Lower leg skin (tissue), 4 donors: ENCODE measurements at regions not wholly inside any gene's neighbourhood (a gene's known extent, or its start where the extent isn't known, plus 50 kb on each side); places are given as distances from the start of the nearest gene placed in this dataset.

ENCODE experiments used
- DNase-seq, 2 donors: peaks; one replicate each; pipeline ENCODE4 v3.0.0-alpha.2; 2019; ENCODE audit warnings: low spot score in 2 of 2
- H3K4me3 ChIP-seq: fragments of 200-600 bp; sonication (generic); 2 replicates; pipeline ENCODE4 v1.5.1; 2017; ENCODE audit warnings: mild to moderate bottlenecking, low read depth; ENCODE audit not compliant: poor library complexity, severe bottlenecking
- POLR2A ChIP-seq, 2 donors: fragments of 450-650 bp; IDR thresholded peaks; one replicate each; pipeline ENCODE4 v1.6.1; 2016 to 2017; ENCODE audit warnings: antibody characterized with exemption in 2 of 2, mild to moderate bottlenecking in 1 of 2, moderate library complexity in 1 of 2
- WGBS, 2 donors: methylation state at CpG; one replicate each; pipeline ENCODE4 v1.1.5; 2018; 5-methylcytosine and 5-hydroxymethylcytosine counted together
- intact Hi-C: fragments of 100-400 bp; cut with DNase I; formaldehyde crosslinking; loops from one replicate; pipeline ENCODE4 v1.15.0; 2023; ENCODE audit warnings: low total_unique reads
- TF ChIP-seq, protein P1 (sequence below), 3 donors: fragments of 450-650 bp; IDR thresholded peaks; one replicate each; pipeline ENCODE4 v1.5.1; 2016; ENCODE audit warnings: antibody characterized with exemption in 3 of 3, mild to moderate bottlenecking in 3 of 3, moderate library complexity in 2 of 3

DNA sequence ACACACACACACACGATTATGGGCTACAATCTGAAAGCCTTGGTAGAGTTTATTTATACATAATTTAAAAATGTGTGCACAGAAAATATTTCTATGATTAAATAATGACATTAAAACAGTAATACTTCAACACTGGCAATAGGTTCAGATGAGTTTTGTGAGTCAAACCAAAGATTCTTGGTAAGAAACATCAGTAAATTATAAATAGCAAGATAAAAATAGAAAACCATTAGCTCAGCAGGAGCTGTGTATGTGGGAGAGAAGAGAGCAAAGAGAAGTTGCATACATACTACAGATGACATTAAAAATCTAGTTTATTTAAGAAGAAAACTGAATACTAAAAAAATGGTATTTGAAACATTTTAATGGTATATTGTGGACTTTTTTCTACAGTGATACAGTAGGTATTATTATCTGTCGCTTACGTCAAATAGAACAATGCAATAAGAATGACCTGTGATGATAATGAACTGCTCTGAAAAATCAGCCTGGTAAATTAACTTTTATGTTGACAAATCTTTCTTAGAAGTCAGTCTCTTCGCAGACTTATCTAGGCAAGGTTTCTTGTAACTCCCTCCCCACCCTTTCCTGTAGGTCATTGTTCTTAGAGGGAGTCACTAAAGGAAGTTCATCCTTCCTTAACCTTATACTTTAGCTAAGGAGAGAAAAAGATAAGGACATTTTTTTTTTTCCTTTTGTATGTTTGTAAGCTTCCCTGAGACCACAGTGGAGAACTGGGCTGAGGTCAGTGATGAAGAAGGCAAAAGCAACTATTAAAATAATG is 149.3 kb downstream of the GJA1 start:
- intact Hi-C loops, result no loop called here
- no peak for DNase-seq
- WGBS, 2 donors, result 77 to 82% methylated on average over 4 of the region's 4 CpGs
- TF ChIP-seq, protein P1, sequence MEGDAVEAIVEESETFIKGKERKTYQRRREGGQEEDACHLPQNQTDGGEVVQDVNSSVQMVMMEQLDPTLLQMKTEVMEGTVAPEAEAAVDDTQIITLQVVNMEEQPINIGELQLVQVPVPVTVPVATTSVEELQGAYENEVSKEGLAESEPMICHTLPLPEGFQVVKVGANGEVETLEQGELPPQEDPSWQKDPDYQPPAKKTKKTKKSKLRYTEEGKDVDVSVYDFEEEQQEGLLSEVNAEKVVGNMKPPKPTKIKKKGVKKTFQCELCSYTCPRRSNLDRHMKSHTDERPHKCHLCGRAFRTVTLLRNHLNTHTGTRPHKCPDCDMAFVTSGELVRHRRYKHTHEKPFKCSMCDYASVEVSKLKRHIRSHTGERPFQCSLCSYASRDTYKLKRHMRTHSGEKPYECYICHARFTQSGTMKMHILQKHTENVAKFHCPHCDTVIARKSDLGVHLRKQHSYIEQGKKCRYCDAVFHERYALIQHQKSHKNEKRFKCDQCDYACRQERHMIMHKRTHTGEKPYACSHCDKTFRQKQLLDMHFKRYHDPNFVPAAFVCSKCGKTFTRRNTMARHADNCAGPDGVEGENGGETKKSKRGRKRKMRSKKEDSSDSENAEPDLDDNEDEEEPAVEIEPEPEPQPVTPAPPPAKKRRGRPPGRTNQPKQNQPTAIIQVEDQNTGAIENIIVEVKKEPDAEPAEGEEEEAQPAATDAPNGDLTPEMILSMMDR (IDR thresholded peaks at IDR 0.05), result no peak
- TF ChIP-seq POLR2A (IDR thresholded peaks at IDR 0.05), result no peak
- no peak overlapping the region for H3K4me3 ChIP-seq

DNA sequence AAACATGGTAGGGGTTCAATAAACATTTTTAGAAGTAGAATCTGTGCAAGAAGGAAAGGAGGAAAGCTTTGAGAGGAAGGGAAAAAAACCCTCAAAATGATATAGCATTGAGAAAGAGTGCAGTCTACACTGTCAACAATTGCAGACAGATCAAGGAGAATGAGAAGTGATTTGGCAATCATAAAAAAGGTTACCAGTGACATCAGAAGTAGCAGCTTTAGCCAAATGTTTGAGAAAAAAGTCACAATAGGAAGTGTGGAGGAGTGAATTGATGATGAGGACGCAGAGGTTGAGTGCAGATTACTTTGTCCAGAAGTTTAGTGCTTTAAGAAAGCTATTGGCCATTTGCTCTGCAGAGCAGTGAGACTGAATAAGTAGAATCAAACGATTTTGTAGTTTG is 155.0 kb downstream of the GJA1 start:
- intact Hi-C loops, result loop anchor here (10.0 kb wide), 1 partner anchor 156 kb away; the partner anchor contains the start of gene GJA1
- WGBS, 2 donors, result 29 to 30% methylated on average over 2 of the region's 2 CpGs
- no peak for DNase-seq
- no peak overlapping the region for H3K4me3 ChIP-seq
- TF ChIP-seq POLR2A (IDR thresholded peaks at IDR 0.05), result no peak
- TF ChIP-seq, protein P1 (IDR thresholded peaks at IDR 0.05), result no peak

DNA sequence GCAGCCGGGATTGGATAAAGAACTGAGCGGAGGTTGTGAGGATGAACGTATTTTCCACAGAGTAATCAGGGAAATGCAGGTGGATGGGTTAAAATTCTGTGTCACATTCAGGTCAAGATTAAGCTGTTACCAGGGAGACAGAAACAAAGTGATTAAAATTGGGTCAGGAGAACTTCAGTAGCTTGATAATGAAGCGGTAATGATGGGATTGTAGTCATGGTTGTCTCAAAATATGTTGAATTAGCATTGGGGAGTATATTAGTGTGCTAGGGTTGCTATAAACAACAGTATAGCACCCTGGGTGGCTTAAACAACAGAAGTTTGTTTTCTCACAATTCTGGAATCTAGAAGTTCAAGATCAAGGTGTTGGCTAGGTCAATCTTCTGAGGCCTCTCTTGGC is 155.5 kb downstream of the GJA1 start:
- 54 to 68% methylated on average over 4 of the region's 4 CpGs for WGBS, 2 donors
- no peak for DNase-seq
- intact Hi-C loops, result loop anchor here (10.0 kb wide), 1 partner anchor 156 kb away; the partner anchor contains the start of gene GJA1
- TF ChIP-seq, protein P1 (IDR thresholded peaks at IDR 0.05), result no peak
- no peak for TF ChIP-seq POLR2A (IDR thresholded peaks at IDR 0.05)
- no peak overlapping the region for H3K4me3 ChIP-seq

DNA sequence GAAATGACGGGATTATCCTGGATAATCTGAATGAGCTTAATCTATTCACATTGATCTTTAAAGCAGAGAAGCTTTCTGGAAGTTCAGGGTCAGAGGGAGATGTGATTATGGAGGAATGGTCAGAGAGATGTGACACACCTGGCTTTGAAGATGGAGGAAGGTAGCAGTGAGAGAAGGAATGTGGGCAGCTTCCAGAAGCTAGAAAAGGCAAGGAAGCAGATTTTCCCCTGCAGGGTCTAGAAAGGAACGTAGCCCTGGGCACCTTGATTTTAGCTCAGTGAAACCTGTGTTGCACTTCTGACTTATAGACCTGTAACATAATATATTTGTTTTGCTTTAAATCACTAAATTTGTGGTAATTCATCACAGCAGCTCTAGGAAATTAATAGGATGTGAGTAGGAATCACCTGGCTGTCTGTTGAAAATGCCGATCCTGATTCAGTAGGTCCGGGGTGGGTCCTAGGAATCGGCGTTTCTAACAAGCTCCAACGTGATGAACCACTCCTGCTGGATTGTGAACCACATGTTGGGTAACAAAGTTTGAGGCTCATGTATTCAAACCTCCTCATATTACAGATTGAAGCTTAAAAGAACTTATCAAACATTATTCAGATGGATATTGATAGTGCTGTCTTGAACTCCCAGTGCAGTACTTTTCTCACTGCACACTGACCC is 157.0 kb downstream of the GJA1 start:
- no peak for DNase-seq
- no peak overlapping the region for H3K4me3 ChIP-seq
- intact Hi-C loops, result loop anchor here (10.0 kb wide), 1 partner anchor 158 kb away; the partner anchor contains the start of gene GJA1
- WGBS, 2 donors, result 41 to 45% methylated on average over 7 of the region's 7 CpGs
- TF ChIP-seq, protein P1 (IDR thresholded peaks at IDR 0.05), result no peak
- TF ChIP-seq POLR2A (IDR thresholded peaks at IDR 0.05), result no peak

DNA sequence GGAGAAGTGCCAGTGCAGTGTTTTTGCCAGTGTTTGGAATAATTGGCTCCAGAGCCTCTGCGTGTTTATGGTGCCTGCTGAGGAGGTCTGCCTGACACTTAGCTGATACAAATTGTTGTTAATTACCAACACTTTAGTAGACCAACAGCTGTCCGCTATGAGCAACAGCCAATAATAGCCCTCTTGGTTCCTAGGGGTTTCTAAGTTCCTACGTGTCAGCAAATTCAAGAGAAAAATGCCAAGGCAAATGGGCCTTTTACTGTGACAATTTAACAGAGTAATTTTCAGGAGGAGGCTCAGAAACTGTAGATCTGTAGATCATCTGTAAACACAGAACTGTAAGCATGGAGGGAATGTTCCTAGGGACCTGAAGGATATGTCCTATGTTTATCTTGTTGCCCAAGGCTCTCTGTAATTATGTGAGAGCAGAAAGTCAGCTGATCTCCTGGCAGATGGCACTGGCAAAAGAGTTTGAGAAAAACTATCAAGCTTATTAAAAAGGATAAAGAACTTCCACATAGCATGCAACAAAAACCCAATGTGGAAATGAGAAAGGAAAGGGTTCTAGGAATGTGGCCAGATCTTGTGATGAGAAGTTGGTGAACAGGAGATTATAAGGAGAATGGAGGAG is 157.7 kb downstream of the GJA1 start:
- no peak overlapping the region for H3K4me3 ChIP-seq
- intact Hi-C loops, result loop anchor here (10.0 kb wide), 1 partner anchor 158 kb away; the partner anchor contains the start of gene GJA1
- DNase-seq, result peak in 1 of 2 donors; percentile 44
- TF ChIP-seq, protein P1 (IDR thresholded peaks at IDR 0.05), result no peak
- no peak for TF ChIP-seq POLR2A (IDR thresholded peaks at IDR 0.05)
- WGBS, 2 donors, result 18 to 34% methylated on average over 3 of the region's 3 CpGs
